K562 (cell line): ENCODE measurements at regions not wholly inside any gene's neighbourhood (a gene's known extent, or its start where the extent isn't known, plus 50 kb on each side); places are given as distances from the start of the nearest gene placed in this dataset.
A peak's percentile ranks its signal among the peaks of the same experiment; 100 is the strongest.

Experiments
- ADNP ChIP-seq: fragments of 200-800 bp; sonication (Bioruptor generic); IDR thresholded peaks from 2 replicates; pipeline ENCODE4 v1.6.1; 2016; ENCODE audit warnings: missing genetic modification characterization, missing compliant biosample characterization
- ASH1L ChIP-seq: fragments of 450-650 bp; IDR thresholded peaks from 2 replicates; pipeline ENCODE4 v1.6.1; 2018; ENCODE audit warnings: borderline replicate concordance, mild to moderate bottlenecking, low read depth; ENCODE audit not compliant: partially characterized antibody
- CBX3 ChIP-seq, 2 experiments: IDR thresholded peaks; 1 replicate in 1 of 2; 2 replicates in 1 of 2; pipeline ENCODE4 v1.6.1; 2012; ENCODE audit warnings: inconsistent platforms in 2 of 2, low read length in 2 of 2, borderline replicate concordance in 1 of 2, control low read depth in 1 of 2
- CREM ChIP-seq: IDR thresholded peaks from 2 replicates; pipeline ENCODE4 v1.6.1; 2014; ENCODE audit warnings: antibody characterized with exemption, low read depth
- CXXC5 ChIP-seq: fragments of 250-450 bp; sonication (Bioruptor Pico); IDR thresholded peaks from 2 replicates; pipeline ENCODE4 v1.8.0; 2022; ENCODE audit warnings: inconsistent platforms, mild to moderate bottlenecking, moderate library complexity
- EP300 ChIP-seq: IDR thresholded peaks from 2 replicates; pipeline ENCODE4 v1.6.1; 2012; ENCODE audit warnings: low read length, improper control_type of control experiment
- ETS1 ChIP-seq: conservative IDR thresholded peaks from 2 replicates; pipeline ENCODE4 v1.6.1; 2011; ENCODE audit warnings: low read depth, mild to moderate bottlenecking, low read length; ENCODE audit not compliant: control insufficient read depth
- GABPA ChIP-seq: fragments of 200-800 bp; sonication (Bioruptor generic); conservative IDR thresholded peaks from 2 replicates; pipeline ENCODE4 v1.6.1; 2016; ENCODE audit warnings: low read depth, missing genetic modification characterization, missing compliant biosample characterization
- HOXB6 ChIP-seq: fragments of 250-450 bp; sonication (Bioruptor Pico); IDR thresholded peaks from 2 replicates; pipeline ENCODE4 v1.5.1; 2022; ENCODE audit warnings: mild to moderate bottlenecking, borderline replicate concordance
- IRF1 ChIP-seq: sonication (generic); formaldehyde crosslinking; IDR thresholded peaks from 2 replicates; pipeline ENCODE4 v1.8.0; 2022; ENCODE audit warnings: missing genetic modification reagents, mild to moderate bottlenecking, borderline replicate concordance
- LEF1 ChIP-seq: fragments of 450-650 bp; IDR thresholded peaks from 2 replicates; pipeline ENCODE4 v1.6.1; 2016; ENCODE audit warnings: mild to moderate bottlenecking
- MAZ ChIP-seq, 2 experiments: fragments of 450-650 bp in 1 of 2; sonication (generic) in 1 of 2; formaldehyde crosslinking; IDR thresholded peaks in 1 of 2; conservative IDR thresholded peaks in 1 of 2; 2 replicates each; pipeline versions ENCODE4 v1.4.0 to v1.5.0; 2020; ENCODE audit warnings: mild to moderate bottlenecking in 1 of 2, missing genetic modification reagents in 1 of 2
- NCOA6 ChIP-seq: fragments of 450-650 bp; IDR thresholded peaks from 2 replicates; pipeline ENCODE4 v1.6.1; 2017; ENCODE audit warnings: mild to moderate bottlenecking
- NCOR1 ChIP-seq: fragments of 450-650 bp; IDR thresholded peaks from 2 replicates; pipeline ENCODE4 v1.6.1; 2016; ENCODE audit warnings: mild to moderate bottlenecking, moderate library complexity
- RB1 ChIP-seq: fragments of 450-650 bp; IDR thresholded peaks from 2 replicates; pipeline ENCODE4 v1.6.1; 2017; ENCODE audit warnings: low read depth, mild to moderate bottlenecking
- RBFOX2 ChIP-seq: fragments of 200-400 bp; formaldehyde crosslinking; IDR thresholded peaks from 2 replicates; pipeline ENCODE4 v1.6.1; 2017; ENCODE audit warnings: low read depth, mild to moderate bottlenecking, low read length, moderate library complexity
- RHOXF2B ChIP-seq: fragments of 250-450 bp; sonication (Bioruptor Pico); conservative IDR thresholded peaks from 2 replicates; pipeline ENCODE4 v1.5.1; 2021
- ZBTB8A ChIP-seq: fragments of 450-650 bp; IDR thresholded peaks from 2 replicates; pipeline ENCODE4 v1.6.1; 2018; ENCODE audit warnings: mild to moderate bottlenecking, moderate library complexity; ENCODE audit not compliant: partially characterized antibody
- ZHX1 ChIP-seq: fragments of 150-350 bp; conservative IDR thresholded peaks from 2 replicates; pipeline ENCODE4 v1.6.1; 2014; ENCODE audit warnings: low read length
- ZNF121 ChIP-seq: sonication (generic); formaldehyde crosslinking; conservative IDR thresholded peaks from 2 replicates; pipeline ENCODE4 v1.8.0; 2022; ENCODE audit warnings: missing genetic modification reagents
- ZNF324 ChIP-seq: fragments of 250-450 bp; sonication (Bioruptor Pico); IDR thresholded peaks from 2 replicates; pipeline ENCODE4 v1.4.0; 2020; ENCODE audit warnings: mild to moderate bottlenecking
- ZNF431 ChIP-seq: sonication (generic); formaldehyde crosslinking; IDR thresholded peaks from 2 replicates; pipeline ENCODE4 v1.8.0; 2022; ENCODE audit warnings: mild to moderate bottlenecking, missing genetic modification reagents
- TF ChIP-seq, protein P1 (sequence below): sonication (generic); formaldehyde crosslinking; IDR thresholded peaks from 2 replicates; pipeline ENCODE4 v1.8.1; 2022; ENCODE audit warnings: missing genetic modification reagents

- TF ChIP-seq, protein P1, sequence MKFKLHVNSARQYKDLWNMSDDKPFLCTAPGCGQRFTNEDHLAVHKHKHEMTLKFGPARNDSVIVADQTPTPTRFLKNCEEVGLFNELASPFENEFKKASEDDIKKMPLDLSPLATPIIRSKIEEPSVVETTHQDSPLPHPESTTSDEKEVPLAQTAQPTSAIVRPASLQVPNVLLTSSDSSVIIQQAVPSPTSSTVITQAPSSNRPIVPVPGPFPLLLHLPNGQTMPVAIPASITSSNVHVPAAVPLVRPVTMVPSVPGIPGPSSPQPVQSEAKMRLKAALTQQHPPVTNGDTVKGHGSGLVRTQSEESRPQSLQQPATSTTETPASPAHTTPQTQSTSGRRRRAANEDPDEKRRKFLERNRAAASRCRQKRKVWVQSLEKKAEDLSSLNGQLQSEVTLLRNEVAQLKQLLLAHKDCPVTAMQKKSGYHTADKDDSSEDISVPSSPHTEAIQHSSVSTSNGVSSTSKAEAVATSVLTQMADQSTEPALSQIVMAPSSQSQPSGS, result no peak
- TF ChIP-seq LEF1 (peak; percentile 16; the same call in 1 of the 2 replicates), IRF1 (CRISPR knock-in tag) (no peak), ZNF121 (CRISPR knock-in tag) (no peak), EP300 (no peak), ZNF431 (CRISPR knock-in tag) (no peak), RBFOX2 (peak; percentile 80), CXXC5 (CRISPR knock-in tag) (peak; percentile 87), ZNF324 (no peak), HOXB6 (CRISPR knock-in tag) (no peak), ZBTB8A (no peak), CREM (peak; percentile 54; the same call in 1 of the 2 replicates), NCOR1 (no peak; the same call in 1 of the 2 replicates), ADNP (no peak), NCOA6 (no peak), ETS1 (no peak), RB1 (peak; percentile 83), CBX3 (IDR thresholded peaks at IDR 0.05; ENCODE audit: borderline replicate concordance in 1 of 2, low read length in 2 of 2) (no peak), RHOXF2B (CRISPR knock-in tag) (no peak), ZHX1 (peak; percentile 46; the same call in 1 of the 2 replicates), GABPA (tag) (peak; percentile 74), MAZ (CRISPR knock-in tag; conservative IDR thresholded peaks at IDR 0.05 in 1 of 2, IDR thresholded peaks at IDR 0.05 in 1 of 2) (peak; percentile 71 to 93), ASH1L (peak; percentile 52)
Observed at GRCh38 chr6:37102299-37103168, 67.4 kb upstream of the PIM1 start (continued).
